ENCODE measurements at regions not wholly inside any gene's neighbourhood (a gene's known extent, or its start where the extent isn't known, plus 50 kb on each side); places are given as distances from the start of the nearest gene placed in this dataset.

DNA sequence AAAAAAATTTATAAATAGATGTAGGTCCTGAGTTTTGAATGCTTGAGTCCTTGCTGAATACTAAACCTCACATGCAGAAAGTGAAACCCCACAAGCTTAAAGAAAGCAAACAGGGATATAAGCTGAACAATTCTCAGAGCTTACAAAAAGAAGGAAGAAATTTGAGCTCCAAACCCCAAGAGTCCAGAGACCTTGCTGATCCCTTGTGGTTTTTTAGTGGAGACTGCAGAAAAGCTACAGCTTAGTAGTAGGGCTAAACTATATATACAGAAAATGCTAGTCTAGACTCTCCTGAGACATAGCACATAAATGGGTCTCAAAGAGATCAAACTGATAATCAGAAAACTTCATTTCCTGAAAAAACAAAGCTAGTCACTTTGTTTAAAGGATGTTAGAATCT lies 1548.1 kb upstream of the ZEB2 start:
- DNase-seq (ENCODE audit: low read depth, low spot score) = peak; percentile 21

DNA sequence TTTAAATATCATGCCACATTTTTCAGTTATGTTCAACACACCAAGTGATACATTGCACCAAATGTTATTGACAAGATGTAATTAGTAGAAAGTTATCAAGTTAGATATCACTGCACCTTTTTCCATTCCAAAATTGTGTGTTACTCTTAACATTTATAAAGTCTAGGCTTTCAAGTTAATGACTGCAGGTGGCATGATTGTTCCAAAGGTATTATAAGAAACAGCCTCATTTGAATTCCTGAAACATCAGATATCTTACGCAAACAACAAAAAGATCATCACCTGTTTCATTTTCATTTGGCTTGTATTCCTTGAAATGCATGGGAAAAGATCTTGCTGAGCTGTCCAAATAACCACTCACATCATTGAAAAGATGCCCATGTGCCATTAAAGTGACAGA lies 1528.2 kb upstream of the ZEB2 start:
- no peak for DNase-seq (ENCODE audit: low read depth, low spot score)

DNA sequence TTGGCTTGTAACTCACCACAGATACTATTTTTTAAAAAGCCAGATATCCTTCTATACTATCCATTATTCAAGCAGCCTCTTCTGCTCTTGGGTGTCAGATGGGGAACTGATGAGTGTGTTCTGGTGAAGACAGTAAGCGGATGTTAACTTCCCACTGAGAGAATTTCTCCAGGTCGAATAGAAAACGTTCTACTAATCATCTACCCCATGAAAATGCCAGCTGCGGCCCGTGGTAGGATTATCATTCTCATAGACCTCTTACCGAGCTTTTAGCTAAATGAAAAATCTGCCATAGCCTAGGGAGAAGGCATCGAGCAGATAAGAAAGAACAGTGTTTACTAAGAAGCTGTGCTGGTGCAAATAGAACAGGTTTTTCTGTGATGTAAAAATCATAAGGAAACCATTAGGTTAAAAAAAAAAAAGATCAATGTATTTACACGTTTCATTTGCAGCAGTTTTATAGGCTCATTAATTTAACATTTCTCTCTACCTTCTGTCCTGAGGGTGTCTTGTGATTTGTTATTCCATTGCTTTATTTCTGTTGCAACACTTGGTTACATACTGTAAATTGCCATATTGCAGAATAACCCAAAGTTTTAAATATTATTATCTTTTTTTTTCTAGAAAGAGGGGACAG lies 1521.5 kb upstream of the ZEB2 start:
- no peak for DNase-seq (ENCODE audit: low read depth, low spot score)

DNA sequence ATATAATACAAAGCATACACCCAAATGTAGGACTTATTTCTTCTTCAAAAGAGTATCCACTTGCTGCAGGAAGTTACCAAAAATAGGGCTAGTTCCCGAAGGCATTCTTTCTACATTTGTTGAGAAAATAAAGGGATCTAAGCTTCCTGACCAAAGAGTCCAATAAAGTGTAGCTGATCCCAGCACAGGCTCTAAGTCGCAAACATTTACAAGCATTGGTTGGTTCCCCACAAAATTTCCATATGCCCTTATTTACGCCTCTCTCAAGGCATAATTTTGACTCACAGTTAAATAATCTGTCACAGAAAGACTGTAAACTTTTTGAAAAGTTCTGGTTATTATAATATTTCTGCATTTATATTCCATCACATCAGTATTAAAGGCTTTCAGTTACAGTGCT lies 1520.1 kb upstream of the ZEB2 start:
- no peak for DNase-seq (ENCODE audit: low read depth, low spot score)

DNA sequence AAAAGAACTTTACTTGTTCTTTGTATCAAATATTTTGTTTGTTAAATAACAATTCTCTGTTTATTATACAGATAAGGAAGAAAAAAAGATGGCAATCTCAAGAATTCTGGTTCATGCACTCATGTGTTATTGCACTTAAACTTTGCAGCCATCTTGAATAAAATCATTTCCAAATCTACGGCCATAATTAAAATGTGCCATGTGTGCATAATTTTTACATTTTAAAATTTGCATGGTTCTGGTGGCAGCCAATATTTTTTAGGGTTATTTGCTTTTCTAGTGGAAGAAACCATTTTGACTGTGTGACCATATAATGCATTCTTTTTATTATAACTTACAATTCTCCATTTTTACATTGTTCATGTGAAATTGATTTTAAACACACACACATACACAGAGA lies 1518.1 kb upstream of the ZEB2 start:
- DNase-seq (ENCODE audit: low read depth, low spot score) = no peak

DNA sequence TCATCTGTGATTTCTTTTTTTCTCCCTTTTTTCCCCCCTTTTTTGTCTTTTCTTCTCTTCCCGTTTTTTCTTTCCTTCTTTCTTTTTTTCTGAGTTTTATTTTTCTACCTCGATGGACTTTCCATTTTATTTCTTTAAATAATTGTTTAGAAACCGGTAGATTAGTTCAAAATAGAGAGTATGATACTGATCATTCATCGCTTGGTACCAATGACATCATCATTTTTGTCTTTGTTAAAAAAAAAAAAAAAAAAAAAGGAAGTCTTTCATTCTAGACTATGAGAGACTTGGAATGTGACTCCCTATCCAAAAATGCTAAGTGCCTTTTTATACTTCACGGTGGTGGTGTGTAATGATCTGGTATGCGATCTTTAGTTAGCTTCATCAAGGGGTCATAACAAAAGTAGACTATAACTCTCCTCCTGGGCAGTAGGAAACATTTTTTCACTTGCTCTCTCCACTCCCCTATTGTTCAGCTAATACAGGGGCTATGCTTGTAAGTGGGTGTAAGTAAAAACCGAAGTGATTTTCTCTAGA lies 1517.5 kb upstream of the ZEB2 start:
- no peak for DNase-seq (ENCODE audit: low read depth, low spot score)

DNA sequence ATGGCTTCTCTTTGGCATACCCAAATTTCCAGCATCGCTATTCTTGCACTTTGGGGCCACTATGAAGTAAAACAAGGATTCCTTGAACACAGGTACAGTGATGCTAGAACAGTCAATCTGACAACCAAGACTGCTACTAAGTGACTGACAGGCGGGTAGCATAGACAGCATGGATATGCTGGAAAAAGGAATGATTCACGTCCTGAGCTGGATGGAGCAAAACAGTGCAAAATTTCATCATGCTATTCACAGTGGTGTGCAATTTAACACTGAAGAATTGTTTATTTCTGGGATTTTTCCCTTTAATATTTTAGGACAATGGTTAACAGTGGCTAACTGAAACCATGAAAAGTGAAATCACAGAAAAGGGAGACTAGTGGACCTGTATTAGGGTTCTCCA lies 1511.2 kb upstream of the ZEB2 start:
- DNase-seq (ENCODE audit: low read depth, low spot score) = no peak

DNA sequence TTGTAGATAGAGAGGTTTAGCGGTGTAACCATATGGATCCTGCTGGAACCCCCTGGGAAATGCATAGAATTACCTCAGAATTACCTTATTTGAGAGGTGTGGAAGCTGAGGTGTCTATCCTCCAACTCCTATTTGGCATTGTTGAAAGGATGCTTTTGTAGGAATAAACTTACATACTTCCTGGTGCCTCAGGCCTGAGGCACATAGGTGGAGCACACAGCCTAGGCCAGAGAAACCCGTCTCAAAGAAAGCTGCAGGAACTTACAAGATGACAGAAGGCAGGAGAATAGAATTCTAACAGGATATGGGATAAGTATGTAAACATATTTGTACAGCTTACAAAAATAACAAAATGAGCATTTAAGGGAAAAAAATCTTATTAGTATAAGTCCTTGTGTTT lies 1507.2 kb upstream of the ZEB2 start:
- DNase-seq (ENCODE audit: low read depth, low spot score) = no peak

DNA sequence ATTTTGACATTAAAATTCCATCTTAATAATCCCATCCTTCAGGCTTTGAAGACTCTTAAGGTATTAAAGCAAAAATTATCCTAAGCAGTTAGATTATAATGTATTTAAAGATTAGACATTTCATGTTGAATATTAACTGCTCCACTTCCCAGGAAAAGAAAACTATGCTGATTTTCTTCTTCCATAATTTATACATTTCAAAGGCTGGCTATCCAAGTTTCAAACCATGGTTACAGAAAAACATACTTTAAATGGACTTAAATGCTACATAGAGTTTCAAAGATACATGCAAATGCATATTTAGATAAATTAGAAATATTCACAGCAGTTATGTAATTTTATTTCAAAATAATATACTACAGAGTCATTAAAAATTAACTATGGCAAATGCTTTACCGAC lies 1505.6 kb upstream of the ZEB2 start:
- DNase-seq (ENCODE audit: low read depth, low spot score) = no peak

DNA sequence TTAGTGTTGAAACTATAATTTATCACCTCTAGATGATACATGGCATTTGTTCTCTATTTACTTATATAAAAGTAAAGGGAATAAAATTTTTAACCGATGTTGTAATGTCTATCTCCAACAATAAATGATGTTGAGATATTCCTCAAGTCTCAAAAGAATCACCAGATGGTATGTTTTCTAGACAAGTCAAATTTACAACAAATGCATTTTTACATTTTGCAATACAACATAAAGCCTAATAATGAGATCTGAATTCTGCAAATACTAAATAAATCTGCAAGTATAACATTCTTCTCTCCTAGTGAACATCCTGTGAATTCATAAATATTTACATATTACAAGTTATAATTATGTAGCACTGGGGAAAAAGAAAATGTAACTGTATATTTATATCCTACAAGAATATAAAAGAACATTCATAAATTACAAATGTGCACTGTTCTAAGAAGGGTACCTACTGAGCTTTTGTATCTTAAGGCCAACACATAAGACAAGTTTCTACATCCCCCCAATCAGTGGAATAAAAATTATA lies 1504.4 kb upstream of the ZEB2 start:
- DNase-seq (ENCODE audit: low read depth, low spot score) = no peak

DNA sequence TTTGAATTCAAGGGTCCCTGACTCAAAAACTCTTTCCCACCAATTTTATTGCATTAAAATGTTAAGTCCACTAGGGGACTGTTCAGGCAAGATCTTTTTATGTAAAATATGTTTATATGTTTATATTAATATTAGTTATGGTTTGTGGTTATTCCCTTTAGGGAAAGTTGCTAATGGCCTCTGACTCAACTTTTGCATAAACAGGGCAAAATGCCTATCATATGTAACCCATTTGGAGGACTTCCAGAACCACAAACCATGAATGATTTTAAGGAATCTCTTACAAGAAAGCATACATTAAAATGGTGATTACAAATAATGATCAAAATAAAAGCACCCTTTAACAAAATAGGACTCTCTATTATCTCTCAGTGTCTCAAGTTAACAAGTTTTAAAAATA lies 1484.5 kb upstream of the ZEB2 start:
- DNase-seq (ENCODE audit: low read depth, low spot score) = no peak

DNA sequence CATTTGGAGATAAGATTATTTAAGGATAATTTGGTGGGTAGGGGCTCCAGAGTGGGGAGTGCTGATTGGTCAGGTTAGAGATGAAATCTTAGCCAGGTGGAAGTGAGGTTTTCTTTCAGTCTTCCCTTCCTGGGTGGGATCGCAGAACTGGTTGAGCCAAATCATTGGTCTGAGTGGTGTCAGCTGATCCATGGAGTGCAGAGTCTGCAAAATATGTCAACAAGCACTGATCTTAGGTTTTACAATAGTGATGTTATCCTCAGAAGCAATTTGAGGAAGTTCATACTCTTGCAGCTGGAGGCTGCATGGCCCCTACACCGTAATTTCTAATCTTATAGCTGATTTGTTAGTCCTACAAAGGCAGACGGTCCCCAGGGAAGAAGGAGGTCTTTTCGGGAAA lies 1483.4 kb upstream of the ZEB2 start:
- DNase-seq (ENCODE audit: low read depth, low spot score) = no peak

DNA sequence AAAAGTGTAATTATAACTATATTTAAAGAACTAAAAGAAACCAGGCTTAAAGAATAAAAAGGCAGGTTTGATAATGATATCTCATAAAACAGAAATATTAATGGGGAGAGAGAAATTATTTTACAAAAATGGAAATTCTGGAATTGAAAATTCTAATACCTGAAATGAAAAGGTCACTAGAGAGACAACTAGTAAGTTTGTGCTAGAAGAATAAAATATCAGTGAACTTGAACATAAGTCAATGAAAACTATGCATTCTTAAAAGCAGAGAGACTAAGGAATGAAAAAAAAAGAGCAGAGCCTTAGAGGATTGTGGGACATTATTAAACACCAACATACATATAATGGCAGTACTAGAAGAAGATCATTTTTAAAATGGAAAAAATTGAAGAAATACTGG lies 1475.0 kb upstream of the ZEB2 start:
- no peak for DNase-seq (ENCODE audit: low read depth, low spot score)

DNA sequence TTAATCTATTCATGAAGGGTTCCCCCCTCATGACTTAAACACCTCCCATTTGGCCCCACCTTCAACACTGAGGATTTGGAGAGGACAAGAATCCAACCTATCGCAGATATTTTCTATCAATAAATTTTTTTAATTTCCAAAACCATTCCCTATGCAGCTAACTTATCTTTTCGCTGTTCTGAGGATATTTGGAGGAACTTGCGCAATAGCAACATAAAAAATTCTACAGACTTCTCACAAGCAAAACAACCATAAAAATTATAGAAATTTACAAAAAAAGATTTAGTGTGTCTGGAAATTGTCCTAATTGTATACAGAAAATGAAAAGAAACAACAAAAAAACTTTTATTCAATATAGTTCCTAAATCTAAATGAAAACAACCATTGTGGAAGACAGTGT lies 1472.7 kb upstream of the ZEB2 start:
- no peak for DNase-seq (ENCODE audit: low read depth, low spot score)

DNA sequence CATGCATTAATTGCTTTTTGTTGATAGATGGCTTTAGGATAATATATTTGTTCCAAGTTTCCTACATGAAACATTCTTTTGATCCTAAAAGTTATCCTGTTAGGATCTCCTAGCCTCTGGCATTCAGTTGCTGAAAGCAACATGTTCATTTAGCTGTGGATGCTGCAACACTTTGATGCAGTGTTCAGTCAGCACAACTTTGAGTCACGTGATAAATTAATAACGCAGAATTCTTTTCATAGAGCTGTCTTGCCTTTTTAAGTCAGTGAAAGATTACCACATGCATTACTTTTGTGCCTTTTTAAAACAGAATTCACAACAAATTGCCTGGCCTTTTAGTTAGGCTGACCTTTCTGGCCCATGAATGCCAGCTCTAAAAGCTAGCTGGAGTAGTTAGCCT lies 1467.9 kb upstream of the ZEB2 start:
- DNase-seq (ENCODE audit: low read depth, low spot score) = no peak

DNA sequence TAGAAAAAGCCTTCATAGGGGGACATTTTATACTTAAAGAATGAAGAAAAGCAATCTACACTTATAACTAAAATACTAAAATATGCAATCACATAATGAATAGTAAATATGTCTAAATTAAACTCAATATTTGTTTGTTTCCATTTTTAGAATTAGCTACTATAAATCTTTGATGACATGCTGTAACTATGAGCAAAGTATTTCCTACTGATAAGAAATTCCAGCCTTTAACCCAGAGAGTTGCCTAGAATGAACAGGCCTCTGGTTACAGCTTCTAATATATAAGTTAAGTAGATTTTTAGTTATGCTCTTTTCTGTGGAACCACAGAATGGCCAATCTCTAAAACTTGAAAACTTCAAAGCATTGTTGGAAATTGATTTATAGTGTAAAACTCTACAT lies 1465.6 kb upstream of the ZEB2 start:
- DNase-seq (ENCODE audit: low read depth, low spot score) = no peak

DNA sequence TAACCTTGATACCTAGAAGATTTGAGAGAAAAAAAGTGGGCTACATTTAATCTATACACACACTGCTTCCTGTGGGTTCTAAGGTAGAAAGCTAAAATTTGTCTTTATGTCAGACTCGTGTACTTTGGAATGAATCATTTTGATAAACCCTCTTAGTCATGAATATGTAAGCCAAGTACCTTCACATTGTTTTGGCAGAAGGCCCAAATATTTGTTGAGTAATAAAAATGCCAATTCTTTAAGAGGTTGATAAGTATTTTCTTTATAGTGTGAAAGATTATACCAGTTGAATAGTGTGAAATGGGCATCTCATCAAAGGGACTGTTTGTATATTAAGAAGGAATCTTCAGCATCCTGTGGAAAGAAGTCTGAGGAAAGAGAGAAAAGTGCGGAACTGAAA lies 1464.7 kb upstream of the ZEB2 start:
- DNase-seq (ENCODE audit: low read depth, low spot score) = peak; percentile 0

DNA sequence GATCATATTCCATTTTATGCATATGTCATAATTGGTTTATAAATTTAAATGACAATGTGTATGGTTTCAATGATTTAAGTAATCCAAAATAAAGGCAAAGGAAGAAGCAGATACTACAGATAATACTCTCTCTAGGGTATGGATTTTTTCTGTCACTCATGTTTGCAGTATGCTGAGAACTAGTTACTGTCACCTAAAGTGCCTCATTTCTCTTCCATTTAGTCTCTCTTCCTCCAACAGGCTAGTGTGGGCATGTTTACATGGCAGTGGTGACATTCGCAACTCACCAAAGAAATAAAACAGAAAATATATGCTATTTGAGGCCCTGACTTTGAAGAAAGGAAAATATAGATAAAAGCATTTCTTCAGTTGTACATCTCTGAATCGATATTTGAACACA lies 1460.4 kb upstream of the ZEB2 start:
- DNase-seq (ENCODE audit: low read depth, low spot score) = no peak

DNA sequence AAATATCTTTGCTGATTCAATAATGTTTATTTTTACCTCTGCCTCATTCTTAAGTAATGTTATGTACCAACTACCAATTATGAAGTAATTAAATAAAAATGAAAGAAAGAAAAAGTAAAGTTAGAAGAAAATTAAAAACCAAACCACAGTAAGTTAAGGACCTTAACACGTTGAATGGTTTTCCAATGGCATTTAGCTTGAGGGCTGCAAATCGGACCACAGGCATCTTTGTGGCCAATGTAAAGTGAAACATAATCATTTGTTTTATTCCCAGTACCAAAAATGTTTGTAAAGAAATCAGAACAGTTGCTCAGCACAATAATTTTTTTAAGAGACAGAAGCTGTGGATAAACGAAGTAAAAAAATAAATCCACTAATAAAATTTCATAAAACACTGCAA lies 1455.5 kb upstream of the ZEB2 start:
- no peak for DNase-seq (ENCODE audit: low read depth, low spot score)

DNA sequence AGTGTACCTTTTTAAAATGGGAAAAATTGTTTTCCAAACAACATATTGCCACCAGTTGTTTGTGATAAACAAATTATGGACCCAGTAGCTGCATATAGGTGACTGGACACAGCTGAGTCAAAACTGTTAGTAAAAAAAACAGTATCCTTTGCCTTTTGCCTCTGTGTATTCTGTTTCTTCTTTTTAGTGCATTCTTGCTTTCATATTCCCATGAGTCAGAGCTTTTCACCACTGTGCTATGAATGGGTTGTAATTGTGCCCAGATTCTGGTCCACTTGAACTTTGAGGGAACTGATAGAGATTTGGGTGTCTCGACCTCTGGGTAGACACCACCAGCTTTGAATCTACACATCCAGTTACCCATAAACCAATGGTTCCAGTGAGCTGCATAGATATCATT lies 1441.9 kb upstream of the ZEB2 start:
- DNase-seq (ENCODE audit: low read depth, low spot score) = no peak

DNA sequence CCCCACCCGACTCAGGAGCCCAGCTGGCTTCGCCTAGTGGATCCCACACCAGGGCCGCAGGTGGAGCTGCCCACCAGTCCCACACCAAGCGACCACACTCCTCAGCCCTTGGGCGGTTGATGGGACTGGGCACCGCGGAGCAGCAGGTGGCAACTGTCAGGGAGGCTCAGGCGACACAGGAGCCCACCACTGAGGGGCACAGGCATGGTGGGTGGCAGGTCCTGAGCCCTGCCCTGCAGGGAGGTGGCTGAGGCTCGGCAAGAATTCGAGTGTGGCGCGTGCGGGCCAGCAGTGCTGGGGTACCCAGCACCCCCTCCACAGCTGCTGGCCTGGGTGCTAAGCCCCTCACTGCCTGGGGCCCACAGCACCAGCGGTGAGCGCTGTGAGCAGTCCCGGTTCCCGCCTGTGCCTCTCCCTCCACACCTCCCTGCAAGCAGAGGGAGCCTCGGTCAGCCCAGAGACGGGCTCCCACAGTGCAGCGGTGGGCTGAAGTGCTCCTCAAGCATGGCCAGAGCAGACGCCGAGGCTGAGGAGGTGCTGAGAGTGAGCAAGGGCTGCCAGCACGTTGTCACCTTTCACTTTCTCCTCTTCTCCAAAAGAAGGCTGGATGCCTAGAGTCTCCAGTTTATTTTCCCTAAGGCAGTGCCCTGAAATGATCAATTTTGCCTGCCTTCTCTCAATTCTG lies 1440.7 kb upstream of the ZEB2 start:
- DNase-seq (ENCODE audit: low read depth, low spot score) = no peak

DNA sequence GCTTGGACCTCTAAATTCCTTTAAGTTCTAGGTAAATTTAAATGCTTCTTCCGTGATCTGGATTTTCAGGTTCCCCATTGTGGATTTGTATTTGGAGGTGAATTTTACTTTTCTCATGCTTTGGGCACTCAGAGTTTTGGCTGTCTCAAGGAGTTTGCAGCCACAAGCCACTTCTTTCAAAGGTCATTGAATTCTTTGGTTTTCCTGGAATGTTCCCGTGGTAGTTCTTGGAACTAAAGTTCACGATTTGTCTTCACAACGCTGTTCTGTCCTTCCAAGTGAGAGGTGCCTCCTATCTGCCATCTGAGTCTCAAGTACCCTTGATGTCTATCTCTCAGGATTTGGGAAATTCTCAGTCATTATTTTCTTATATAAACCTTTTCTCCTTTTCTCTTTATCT lies 1438.7 kb upstream of the ZEB2 start:
- no peak for DNase-seq (ENCODE audit: low read depth, low spot score)

DNA sequence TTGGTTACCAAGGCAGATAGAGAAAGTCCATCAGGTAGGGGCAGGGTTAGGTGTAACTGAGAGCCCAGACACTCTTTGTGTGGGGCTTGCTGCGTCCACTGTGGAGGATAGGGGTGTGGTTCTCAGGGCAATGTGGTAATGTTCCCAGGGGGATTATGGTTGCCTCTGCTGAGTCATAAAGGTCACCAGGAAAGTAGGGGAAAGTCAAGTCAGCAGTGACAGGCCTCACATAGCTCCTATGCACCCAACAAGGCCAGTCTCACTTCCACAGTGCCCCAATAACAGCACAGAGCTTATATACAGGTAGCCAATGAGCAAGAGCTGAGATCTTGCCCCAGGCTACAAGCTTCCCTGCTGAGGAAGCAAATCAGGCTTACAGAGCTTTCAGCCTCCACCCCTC lies 1438.0 kb upstream of the ZEB2 start:
- DNase-seq (ENCODE audit: low read depth, low spot score) = no peak

Data from smooth muscle cell of the brain vasculature (primary cell).